AG08396 (cell line): ENCODE measurements at regions not wholly inside any gene's neighbourhood (a gene's known extent, or its start where the extent isn't known, plus 50 kb on each side); places are given as distances from the start of the nearest gene placed in this dataset.

Source experiments
- DNase-seq: peaks from one replicate; pipeline ENCODE4 v3.0.0; 2012; ENCODE audit warnings: low spot score, mixed read lengths

- DNase-seq, result no peak
Measured at GRCh38 chr9:134987906-134988700, 70.4 kb upstream of the FCN1 start.

GRCh38 chr9:134988706-134989105 is 71.0 kb upstream of the FCN1 start:
- DNase-seq, result no peak

GRCh38 chr9:134989206-134990065 is 71.7 kb upstream of the FCN1 start:
- DNase-seq, result no peak

GRCh38 chr9:134991808-134992754 is 74.4 kb upstream of the FCN1 start:
- DNase-seq, result no peak

- no peak for DNase-seq
Measured at GRCh38 chr9:134992755-134993124, 75.0 kb upstream of the FCN1 start.

- DNase-seq, result no peak
Measured at GRCh38 chr9:134993416-134993815, 75.7 kb upstream of the FCN1 start.

GRCh38 chr9:134993996-134994720 is 76.4 kb upstream of the FCN1 start:
- no peak for DNase-seq

GRCh38 chr9:134994926-134995791 is 77.4 kb upstream of the FCN1 start:
- no peak for DNase-seq

GRCh38 chr9:134995792-134996120 is 78.0 kb upstream of the FCN1 start:
- no peak for DNase-seq

- no peak for DNase-seq
Measured at GRCh38 chr9:134996591-134997530, 79.1 kb upstream of the FCN1 start.

GRCh38 chr9:135000647-135001245 is 83.0 kb upstream of the FCN1 start:
- DNase-seq, result no peak

GRCh38 chr9:135001526-135001925 is 83.8 kb upstream of the FCN1 start:
- DNase-seq, result no peak

- no peak for DNase-seq
Measured at GRCh38 chr9:135002336-135002735, 84.6 kb upstream of the FCN1 start.

GRCh38 chr9:135002802-135003201 is 84.7 kb upstream of the OLFM1 start:
- no peak for DNase-seq

- no peak for DNase-seq
Measured at GRCh38 chr9:135004772-135005171, 82.7 kb upstream of the OLFM1 start.

- DNase-seq, result no peak
Measured at GRCh38 chr9:135006911-135007570, 80.4 kb upstream of the OLFM1 start.

- DNase-seq, result no peak
Measured at GRCh38 chr9:135007601-135008000, 79.9 kb upstream of the OLFM1 start.

- DNase-seq, result no peak
Measured at GRCh38 chr9:135008416-135008815, 79.1 kb upstream of the OLFM1 start.
